Fibroblast of skin of left biceps (primary cell): ENCODE measurements at regions not wholly inside any gene's neighbourhood (a gene's known extent, or its start where the extent isn't known, plus 50 kb on each side); places are given as distances from the start of the nearest gene placed in this dataset.
A peak's percentile ranks its signal among the peaks of the same experiment; 100 is the strongest.

Experiments
- DNase-seq, 2 experiments: peaks; one replicate each; pipeline ENCODE4 v3.0.0-alpha.2; 2013; ENCODE audit warnings: low read depth in 2 of 2

GRCh38 chr10:31754803-31755624 lies 173.6 kb downstream of the ARHGAP12 start:
- DNase-seq, result no peak

GRCh38 chr10:31753681-31754080 lies 174.9 kb downstream of the ARHGAP12 start:
- DNase-seq, result no peak

GRCh38 chr10:31752170-31752569 lies 176.5 kb downstream of the ARHGAP12 start:
- no peak for DNase-seq

- DNase-seq, result no peak
Measured at GRCh38 chr10:31751738-31752080, 176.9 kb downstream of the ARHGAP12 start.

- DNase-seq, result no peak
Measured at GRCh38 chr10:31751051-31751737, 177.4 kb downstream of the ARHGAP12 start.

GRCh38 chr10:31749981-31750840 lies 178.4 kb downstream of the ARHGAP12 start:
- no peak for DNase-seq

GRCh38 chr10:31749301-31749700 lies 179.3 kb downstream of the ARHGAP12 start:
- DNase-seq, result no peak

GRCh38 chr10:31745612-31746376 lies 182.8 kb downstream of the ARHGAP12 start:
- DNase-seq, result peak; percentile 90 to 92

GRCh38 chr10:31744025-31744424 lies 184.6 kb downstream of the ARHGAP12 start:
- DNase-seq, result no peak

- no peak for DNase-seq
Measured at GRCh38 chr10:31742255-31742654, 186.4 kb downstream of the ARHGAP12 start.

GRCh38 chr10:31741473-31741872 lies 187.2 kb downstream of the ARHGAP12 start:
- DNase-seq, result no peak

- peak; percentile 96 to 97 for DNase-seq
Measured at GRCh38 chr10:31739711-31740110, 188.9 kb downstream of the ARHGAP12 start.

GRCh38 chr10:31739146-31739545 lies 189.5 kb downstream of the ARHGAP12 start:
- no peak for DNase-seq

- no peak for DNase-seq
Measured at GRCh38 chr10:31731711-31732110, 196.9 kb downstream of the ARHGAP12 start.

- DNase-seq, result no peak
Measured at GRCh38 chr10:31730776-31731175, 197.9 kb downstream of the ARHGAP12 start.

GRCh38 chr10:31728698-31729224 lies 199.9 kb downstream of the ARHGAP12 start:
- DNase-seq, result no peak

- no peak for DNase-seq
Measured at GRCh38 chr10:31725436-31725835, 203.2 kb downstream of the ARHGAP12 start.

- DNase-seq, result no peak
Measured at GRCh38 chr10:31724296-31724695, 204.3 kb downstream of the ARHGAP12 start.

GRCh38 chr10:31723106-31723750 lies 205.4 kb downstream of the ARHGAP12 start:
- no peak for DNase-seq

- DNase-seq, result no peak
Measured at GRCh38 chr10:31721096-31721495, 207.5 kb downstream of the ARHGAP12 start.

GRCh38 chr10:31720546-31720945 lies 208.1 kb downstream of the ARHGAP12 start:
- DNase-seq, result no peak
